GM23338 (cell line): ENCODE measurements at regions not wholly inside any gene's neighbourhood (a gene's known extent, or its start where the extent isn't known, plus 50 kb on each side); places are given as distances from the start of the nearest gene placed in this dataset.

ENCODE experiments used
- CREB1 ChIP-seq: fragments of 250-450 bp; sonication (Bioruptor Pico); IDR thresholded peaks from 2 replicates; pipeline ENCODE4 v1.5.0; 2020; ENCODE audit warnings: low read depth, mild to moderate bottlenecking, moderate library complexity
- CTCF ChIP-seq, 2 experiments: fragments of 200-600 bp in 1 of 2; sonication (generic) in 1 of 2; conservative IDR thresholded peaks; 2 replicates each; pipeline versions ENCODE4 v1.5.1 to v1.6.1; 2016 to 2017; ENCODE audit warnings: antibody characterized with exemption in 2 of 2, low read depth in 2 of 2, mild to moderate bottlenecking in 2 of 2, moderate library complexity in 1 of 2
- EZH2 ChIP-seq: fragments of 200-600 bp; sonication (generic); IDR thresholded peaks from one replicate; pipeline ENCODE4 v1.8.0; 2017; ENCODE audit warnings: antibody characterized with exemption, mild to moderate bottlenecking, low read depth; ENCODE audit not compliant: unreplicated experiment
- JUNB ChIP-seq: IDR thresholded peaks from one replicate; pipeline ENCODE4 v1.6.1; 2016; ENCODE audit warnings: antibody characterized with exemption; ENCODE audit not compliant: unreplicated experiment
- ZNF331 ChIP-seq: fragments of 250-450 bp; sonication (Bioruptor Pico); IDR thresholded peaks from 2 replicates; pipeline ENCODE4 v1.5.0; 2020; ENCODE audit warnings: low read depth, mild to moderate bottlenecking, moderate library complexity

- TF ChIP-seq ZNF331 (CRISPR knock-in tag) (no peak), CTCF (conservative IDR thresholded peaks at IDR 0.05; ENCODE audit: low read depth in 2 of 2) (no peak), EZH2 (no peak), CREB1 (no peak), JUNB (no peak)
Observed at GRCh38 chr2:34534761-34535160, 935.7 kb upstream of the FAM98A start.
